Memory B cell (primary cell): ENCODE measurements at regions not wholly inside any gene's neighbourhood (a gene's known extent, or its start where the extent isn't known, plus 50 kb on each side); places are given as distances from the start of the nearest gene placed in this dataset.
"Not testable (repeated sequence)": the region's sequence is repeated elsewhere in the genome, so short reads cannot be mapped to it uniquely, and the experiment has no call there.

Source experiments
- ATAC-seq: fragments of 150-1000 bp; cut with Tn5 transposase; 2 replicates; pipeline ENCODE4 v1.10.0; 2021; ENCODE audit warnings: low read depth, mild to moderate bottlenecking, moderate library complexity
- DNase-seq, 2 donors: peaks; one replicate each; pipeline ENCODE4 v3.0.0; 2022; ENCODE audit warnings: low spot score in 2 of 2
- H3K27ac Mint-ChIP-seq: one replicate; pipeline ENCODE4 v1.8.0; 2022; ENCODE audit warnings: mild to moderate bottlenecking, moderate library complexity, mixed read lengths
- H3K27me3 Mint-ChIP-seq: one replicate; pipeline ENCODE4 v1.8.0; 2022; ENCODE audit warnings: mixed read lengths
- H3K36me3 Mint-ChIP-seq: one replicate; pipeline ENCODE4 v1.8.0; 2022; ENCODE audit warnings: mild to moderate bottlenecking, mixed read lengths
- H3K4me1 Mint-ChIP-seq: one replicate; pipeline ENCODE4 v1.8.0; 2022; ENCODE audit warnings: mixed read lengths
- H3K4me3 Mint-ChIP-seq: one replicate; pipeline ENCODE4 v1.8.0; 2022; ENCODE audit warnings: mild to moderate bottlenecking, moderate library complexity, mixed read lengths
- H3K9me3 Mint-ChIP-seq: one replicate; pipeline ENCODE4 v1.8.0; 2022; ENCODE audit warnings: mixed read lengths

DNA sequence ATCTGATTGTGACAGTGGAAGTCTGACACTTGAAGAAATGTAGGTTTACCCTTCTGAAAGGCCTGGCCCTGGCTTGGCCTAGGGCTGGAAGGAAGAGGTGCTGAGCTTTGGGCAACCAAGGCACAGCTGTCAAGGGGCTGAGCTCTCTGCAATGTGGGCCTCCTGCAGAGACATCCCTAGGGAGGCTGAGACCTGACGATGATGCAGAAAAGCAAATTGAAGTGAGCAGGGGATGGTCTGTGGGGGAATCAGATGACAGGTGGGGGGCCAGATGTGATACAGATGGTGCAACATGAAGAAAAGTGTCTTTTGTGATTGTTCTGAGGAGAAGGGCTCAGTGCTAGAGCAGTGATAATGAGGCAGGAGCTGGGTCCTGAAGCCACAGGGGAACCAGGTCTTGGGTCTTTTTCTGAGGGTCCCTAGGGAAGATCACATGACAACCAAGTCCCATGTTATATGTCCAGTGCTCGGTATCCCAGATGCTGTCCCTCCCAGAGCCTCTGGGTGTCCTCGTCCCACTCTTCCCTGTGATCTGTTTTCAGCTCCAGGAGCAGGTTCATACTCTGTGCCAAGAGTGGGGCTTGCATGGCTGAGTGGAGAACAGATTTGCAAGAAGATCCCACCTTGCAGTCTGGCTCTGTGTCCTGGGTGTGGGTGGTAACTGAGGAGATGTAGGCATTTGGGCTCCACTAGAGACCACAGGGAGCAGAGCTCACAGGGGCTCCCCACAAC lies 79.9 kb upstream of the VPREB1 start:
- Mint-ChIP-seq H3K27me3 (no peaks in the 10 kb centered on the region), H3K9me3 (no peaks in the 10 kb centered on the region), H3K4me3 (peak overlapping the region; percentile 39), H3K36me3 (no peaks in the 10 kb centered on the region), H3K4me1 (peaks cover 60% of the 10 kb centered on the region), H3K27ac (peak overlapping the region; percentile 62)
- ATAC-seq (no peak), DNase-seq (no peak)

DNA sequence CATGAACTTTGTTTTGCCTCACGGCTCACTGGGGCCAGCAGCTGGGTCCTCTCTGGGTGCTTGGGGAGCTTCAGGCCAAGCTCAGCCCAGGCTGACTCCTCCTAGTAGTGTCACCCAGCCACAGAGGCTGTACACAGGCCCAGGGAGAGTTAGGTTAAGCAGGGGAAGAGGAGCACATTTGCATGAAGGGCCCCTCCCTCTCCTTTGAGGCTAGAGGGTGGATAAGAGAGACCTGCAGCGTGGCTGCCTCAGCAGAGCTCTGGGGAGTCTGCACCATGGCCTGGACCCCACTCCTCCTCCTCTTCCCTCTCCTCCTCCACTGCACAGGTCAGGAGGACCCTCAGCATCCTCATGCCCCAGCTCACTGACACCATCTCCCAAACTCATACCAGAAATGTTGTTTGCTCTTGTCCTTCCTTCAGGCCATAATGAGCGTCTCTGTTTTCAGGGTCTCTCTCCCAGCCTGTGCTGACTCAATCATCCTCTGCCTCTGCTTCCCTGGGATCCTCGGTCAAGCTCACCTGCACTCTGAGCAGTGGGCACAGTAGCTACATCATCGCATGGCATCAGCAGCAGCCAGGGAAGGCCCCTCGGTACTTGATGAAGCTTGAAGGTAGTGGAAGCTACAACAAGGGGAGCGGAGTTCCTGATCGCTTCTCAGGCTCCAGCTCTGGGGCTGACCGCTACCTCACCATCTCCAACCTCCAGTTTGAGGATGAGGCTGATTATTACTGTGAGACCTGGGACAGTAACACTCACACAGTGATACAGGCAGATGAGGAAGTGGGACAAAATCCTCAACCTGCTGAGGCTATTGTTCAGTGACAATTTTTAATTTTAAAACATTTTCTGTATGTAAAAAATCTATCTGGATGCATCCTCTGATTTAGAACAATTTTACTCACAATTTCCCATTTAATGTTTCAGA lies 82.4 kb upstream of the VPREB1 start:
- H3K4me1 Mint-ChIP-seq = peaks cover 60% of the 10 kb centered on the region
- H3K27me3 Mint-ChIP-seq = no peaks in the 10 kb centered on the region
- DNase-seq = peak; percentile 54 to 61
- no peaks in the 10 kb centered on the region for H3K36me3 Mint-ChIP-seq
- peak overlapping the region; percentile 75 for H3K27ac Mint-ChIP-seq
- peak; percentile 97 for ATAC-seq
- no peaks in the 10 kb centered on the region for H3K9me3 Mint-ChIP-seq
- peak overlapping the region; percentile 80 for H3K4me3 Mint-ChIP-seq

DNA sequence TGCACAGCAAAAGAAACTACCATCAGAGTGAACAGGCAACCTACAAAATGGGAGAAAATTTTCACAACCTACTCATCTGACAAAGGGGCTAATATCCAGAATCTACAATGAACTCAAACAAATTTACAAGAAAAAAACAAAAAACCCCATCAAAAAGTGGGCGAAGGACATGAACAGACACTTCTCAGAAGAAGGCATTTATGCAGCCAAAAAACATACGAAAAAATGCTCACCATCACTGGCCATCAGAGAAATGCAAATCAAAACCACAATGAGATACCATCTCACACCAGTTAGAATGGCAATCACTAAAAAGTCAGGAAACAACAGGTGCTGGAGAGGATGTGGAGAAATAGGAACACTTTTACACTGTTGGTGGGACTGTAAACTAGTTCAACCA lies 83.8 kb upstream of the VPREB1 start:
- H3K4me1 Mint-ChIP-seq = peaks cover 54% of the 10 kb centered on the region
- H3K27ac Mint-ChIP-seq, H3K36me3 Mint-ChIP-seq, H3K4me3 Mint-ChIP-seq, DNase-seq, H3K9me3 Mint-ChIP-seq, H3K27me3 Mint-ChIP-seq, ATAC-seq: not testable (repeated sequence)

DNA sequence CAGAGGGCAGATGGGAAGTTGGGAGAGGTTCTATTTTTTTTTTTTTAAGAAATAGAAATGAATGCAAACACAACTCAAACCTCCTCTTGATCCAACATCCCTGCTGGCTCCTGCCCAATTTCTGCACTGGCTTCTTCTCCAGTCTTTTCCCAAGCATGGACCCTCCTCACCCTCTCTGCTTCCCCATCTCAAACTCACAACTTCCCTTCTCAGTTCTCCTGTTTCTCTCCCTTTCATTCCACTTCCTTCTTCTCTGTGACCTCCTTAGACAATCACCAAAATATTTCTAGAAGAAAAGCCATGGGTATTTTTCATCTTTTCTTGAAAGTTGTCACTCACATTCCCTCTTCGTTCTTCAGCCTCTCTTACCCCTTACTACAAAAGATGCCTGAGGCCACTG lies 85.2 kb upstream of the VPREB1 start:
- ATAC-seq = no peak
- Mint-ChIP-seq H3K27me3 (no peaks in the 10 kb centered on the region), H3K36me3 (no peaks in the 10 kb centered on the region), H3K9me3 (no peaks in the 10 kb centered on the region), H3K27ac (peak overlapping the region; percentile 17), H3K4me1 (peaks cover 49% of the 10 kb centered on the region), H3K4me3 (no peak overlapping the region)
- DNase-seq = no peak

DNA sequence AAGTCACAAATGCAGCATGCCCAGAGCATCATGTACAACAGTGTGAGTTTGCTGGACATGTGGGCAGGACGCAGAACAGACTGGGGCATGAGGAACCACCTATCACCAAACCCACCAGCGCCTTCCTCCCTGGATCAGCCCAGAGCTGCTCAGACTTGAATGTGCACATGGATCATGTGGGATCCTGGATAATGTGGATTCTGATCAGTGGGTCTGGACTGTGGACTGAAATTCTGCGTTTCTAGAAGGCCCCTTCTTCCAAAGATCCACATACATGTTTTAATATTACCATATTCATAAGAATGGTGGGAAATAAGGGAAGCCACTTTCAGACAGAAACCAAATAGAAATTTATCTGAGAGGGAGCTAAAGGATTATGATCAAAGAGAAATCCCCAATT lies 85.6 kb upstream of the VPREB1 start:
- DNase-seq = no peak
- Mint-ChIP-seq H3K27ac (peak overlapping the region; percentile 17), H3K27me3 (no peaks in the 10 kb centered on the region), H3K4me1 (peaks cover 45% of the 10 kb centered on the region), H3K9me3 (no peaks in the 10 kb centered on the region), H3K36me3 (no peaks in the 10 kb centered on the region), H3K4me3 (no peak overlapping the region)
- no peak for ATAC-seq

DNA sequence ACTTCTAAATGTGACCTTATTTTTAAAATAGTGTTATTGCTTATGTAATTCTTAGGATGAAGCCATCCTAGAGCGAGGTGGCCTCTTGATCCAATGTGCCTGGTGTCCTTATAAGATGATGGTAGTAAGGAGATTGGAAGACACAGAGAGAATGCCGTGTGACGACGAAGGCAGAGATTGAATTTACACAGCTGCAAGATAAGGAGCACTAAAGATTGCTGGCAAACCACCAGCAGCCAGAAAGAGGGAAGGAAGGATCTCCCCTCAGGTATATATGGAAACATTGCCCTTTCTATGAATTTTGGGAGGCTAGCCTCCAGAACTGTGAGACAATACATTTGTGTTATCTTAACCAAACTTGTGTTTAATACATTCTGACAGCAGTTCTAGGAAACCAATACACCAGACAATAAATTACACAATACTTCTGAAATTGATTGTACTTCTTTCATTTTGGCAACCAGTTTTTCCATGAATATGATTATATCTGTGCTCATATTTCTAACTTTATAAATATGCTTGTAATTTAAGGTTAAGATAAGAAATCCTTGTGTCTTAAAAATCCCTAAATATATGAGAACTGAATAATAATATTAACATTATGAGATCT lies 86.3 kb upstream of the VPREB1 start:
- no peaks in the 10 kb centered on the region for H3K9me3 Mint-ChIP-seq
- no peak for DNase-seq
- peak overlapping the region; percentile 23 for H3K27ac Mint-ChIP-seq
- no peak overlapping the region for H3K4me3 Mint-ChIP-seq
- no peaks in the 10 kb centered on the region for H3K27me3 Mint-ChIP-seq
- H3K36me3 Mint-ChIP-seq = no peaks in the 10 kb centered on the region
- ATAC-seq = no peak
- H3K4me1 Mint-ChIP-seq = peaks cover 41% of the 10 kb centered on the region

DNA sequence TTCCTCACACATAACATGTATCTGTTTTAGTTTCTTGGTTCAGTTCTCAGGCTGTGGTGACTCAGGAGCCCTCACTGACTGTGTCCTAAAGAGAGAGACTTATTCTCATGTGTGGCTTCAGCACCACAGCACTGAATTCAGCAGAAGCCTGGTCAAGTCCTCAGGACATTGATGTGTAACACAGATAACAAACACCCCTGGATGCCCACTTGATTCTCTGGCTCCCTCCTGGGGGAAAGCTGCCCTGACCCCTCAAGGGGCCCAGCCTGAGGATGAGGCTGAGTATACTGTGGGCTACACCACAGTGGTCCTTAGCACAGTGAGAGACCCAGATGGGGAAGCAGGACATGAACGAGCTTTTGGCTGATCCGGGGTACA lies 87.2 kb upstream of the VPREB1 start:
- no peak for DNase-seq

DNA sequence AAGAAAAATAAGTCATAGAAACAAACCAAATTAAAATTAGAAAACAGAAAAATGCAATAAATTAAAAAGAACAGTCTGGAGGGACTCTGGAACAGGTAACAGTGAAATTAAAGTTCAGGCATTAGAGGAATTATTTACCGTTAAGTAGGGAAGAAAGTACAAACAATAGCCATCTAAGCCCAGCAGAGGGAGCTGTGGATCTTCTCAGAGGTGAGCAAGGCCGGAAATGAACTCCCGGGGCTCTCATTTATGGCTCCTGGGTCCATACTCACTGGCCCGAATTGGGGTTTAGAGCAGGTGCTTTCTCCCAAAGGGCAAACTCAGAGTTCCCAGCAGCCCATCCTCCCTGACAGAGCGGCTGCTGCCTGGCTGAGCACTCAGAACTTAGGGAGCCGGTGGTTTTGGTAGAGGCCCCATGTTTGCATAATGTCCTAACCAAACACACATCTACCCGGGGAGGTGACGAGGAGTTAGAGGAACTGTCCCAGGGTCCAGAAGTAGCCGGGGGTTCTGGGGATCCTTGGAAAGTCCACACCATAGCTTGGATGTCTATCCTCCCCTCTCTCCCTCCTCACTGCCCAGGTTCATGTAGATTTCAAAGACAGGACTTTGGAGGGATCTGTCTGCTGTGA lies 87.8 kb upstream of the VPREB1 start:
- Mint-ChIP-seq H3K27ac (peak overlapping the region; percentile 92), H3K9me3 (no peaks in the 10 kb centered on the region), H3K4me3 (peak overlapping the region; percentile 31), H3K4me1 (peaks cover 32% of the 10 kb centered on the region), H3K36me3 (no peaks in the 10 kb centered on the region), H3K27me3 (no peaks in the 10 kb centered on the region)
- DNase-seq (peak; percentile 74 to 79), ATAC-seq (peak; percentile 80)

More for the DNA sequence above, 87.2 kb upstream of the VPREB1 start:
- H3K36me3 Mint-ChIP-seq = no peaks in the 10 kb centered on the region
- H3K4me3 Mint-ChIP-seq = peak overlapping the region; percentile 31
- H3K27me3 Mint-ChIP-seq = no peaks in the 10 kb centered on the region
- ATAC-seq = peak; percentile 9
- peak overlapping the region; percentile 92 for H3K27ac Mint-ChIP-seq
- H3K9me3 Mint-ChIP-seq = no peaks in the 10 kb centered on the region
- H3K4me1 Mint-ChIP-seq = peaks cover 37% of the 10 kb centered on the region

DNA sequence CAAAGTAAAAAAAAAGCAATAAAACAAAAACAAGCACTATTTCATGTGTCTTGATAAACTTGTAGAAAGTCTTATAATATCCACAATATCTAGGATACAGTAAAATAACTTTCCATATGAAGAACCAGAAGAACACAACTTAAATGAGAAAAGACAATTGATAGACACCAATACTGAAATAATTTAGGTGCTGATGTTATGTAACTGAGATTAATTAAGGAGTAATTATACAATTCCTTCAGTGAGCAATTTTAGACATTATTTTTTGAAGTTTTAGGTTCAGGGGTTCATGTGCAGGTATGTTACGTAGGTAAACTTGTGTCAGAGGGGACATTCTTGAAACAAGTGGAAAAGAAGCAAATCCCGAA lies 88.3 kb upstream of the VPREB1 start:
- peaks cover 30% of the 10 kb centered on the region for H3K4me1 Mint-ChIP-seq

DNA sequence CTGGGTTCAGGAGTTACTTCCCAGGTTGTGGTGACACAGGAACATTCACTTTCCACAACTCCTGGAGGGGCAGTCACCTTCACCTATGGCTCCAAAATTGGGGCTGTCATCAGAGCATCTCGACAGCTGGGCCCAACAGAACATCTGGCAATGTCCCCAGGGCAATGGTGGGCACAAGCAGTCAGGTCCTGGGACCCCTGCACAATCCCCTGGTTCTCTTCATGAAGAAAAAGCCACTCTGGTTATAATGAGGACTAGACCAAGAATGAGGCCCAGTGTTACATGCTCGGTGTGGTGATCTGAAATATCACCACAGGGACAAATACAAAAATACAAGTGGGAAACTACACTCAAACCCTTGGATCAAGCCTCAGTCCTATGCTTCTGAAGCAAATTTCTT lies 89.0 kb upstream of the VPREB1 start:
- Mint-ChIP-seq H3K9me3 (no peaks in the 10 kb centered on the region), H3K27me3 (no peaks in the 10 kb centered on the region), H3K4me1 (peaks cover 30% of the 10 kb centered on the region), H3K27ac (peak overlapping the region; percentile 60), H3K36me3 (no peaks in the 10 kb centered on the region), H3K4me3 (no peak overlapping the region)
- ATAC-seq (no peak), DNase-seq (no peak)

More for the DNA sequence above, 88.3 kb upstream of the VPREB1 start:
- ATAC-seq (no peak), DNase-seq (no peak)
- peak overlapping the region; percentile 92 for H3K27ac Mint-ChIP-seq
- H3K9me3 Mint-ChIP-seq = no peaks in the 10 kb centered on the region
- no peaks in the 10 kb centered on the region for H3K27me3 Mint-ChIP-seq
- H3K4me3 Mint-ChIP-seq = no peak overlapping the region
- no peaks in the 10 kb centered on the region for H3K36me3 Mint-ChIP-seq

DNA sequence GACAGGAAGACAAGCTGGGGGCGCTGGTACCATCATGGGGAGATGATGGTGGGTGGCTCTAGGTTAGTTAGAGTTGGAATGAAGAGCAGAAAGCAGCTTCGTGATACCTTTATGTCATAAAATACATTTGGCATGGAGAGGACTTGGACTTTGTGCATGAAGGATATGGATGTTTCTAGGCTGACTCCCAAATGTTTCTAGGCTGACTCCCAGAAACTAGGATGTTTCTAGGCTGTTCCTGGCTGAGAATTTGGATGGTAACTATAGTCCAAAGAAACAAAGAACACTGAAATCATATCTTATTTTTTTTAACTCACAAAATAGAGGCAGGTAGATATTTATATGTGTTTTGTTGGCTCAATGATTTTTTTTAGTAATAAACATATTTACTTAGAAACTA lies 89.4 kb upstream of the VPREB1 start:
- Mint-ChIP-seq H3K4me1 (peaks cover 30% of the 10 kb centered on the region), H3K4me3 (no peak overlapping the region), H3K36me3 (no peaks in the 10 kb centered on the region), H3K27me3 (no peaks in the 10 kb centered on the region), H3K27ac (peak overlapping the region; percentile 60), H3K9me3 (no peaks in the 10 kb centered on the region)
- DNase-seq (no peak), ATAC-seq (no peak)

DNA sequence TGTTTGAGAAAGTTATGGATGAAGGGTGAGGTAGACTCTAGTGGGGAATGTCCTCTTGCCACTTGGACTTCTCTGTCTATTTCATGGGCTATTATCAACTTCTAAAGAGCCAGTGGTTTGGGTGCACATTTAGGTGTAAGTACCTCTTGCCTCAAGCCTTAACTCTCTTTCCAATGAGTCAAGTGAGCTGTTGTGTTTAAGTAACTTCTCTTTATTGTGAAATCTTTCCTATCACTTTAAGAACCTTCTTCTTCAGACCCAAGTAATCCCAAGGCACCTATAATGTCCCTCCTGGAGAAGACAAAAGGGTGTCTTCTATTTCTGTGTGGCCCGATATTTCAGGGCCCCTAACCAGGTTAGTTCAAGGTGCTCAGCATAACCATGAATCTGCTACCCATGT lies 90.5 kb upstream of the VPREB1 start:
- H3K9me3 Mint-ChIP-seq = no peaks in the 10 kb centered on the region
- ATAC-seq (no peak), DNase-seq (no peak)
- no peaks in the 10 kb centered on the region for H3K27me3 Mint-ChIP-seq
- H3K4me3 Mint-ChIP-seq = no peak overlapping the region
- H3K36me3 Mint-ChIP-seq = no peaks in the 10 kb centered on the region
- peaks cover 22% of the 10 kb centered on the region for H3K4me1 Mint-ChIP-seq
- H3K27ac Mint-ChIP-seq = peak overlapping the region; percentile 60

DNA sequence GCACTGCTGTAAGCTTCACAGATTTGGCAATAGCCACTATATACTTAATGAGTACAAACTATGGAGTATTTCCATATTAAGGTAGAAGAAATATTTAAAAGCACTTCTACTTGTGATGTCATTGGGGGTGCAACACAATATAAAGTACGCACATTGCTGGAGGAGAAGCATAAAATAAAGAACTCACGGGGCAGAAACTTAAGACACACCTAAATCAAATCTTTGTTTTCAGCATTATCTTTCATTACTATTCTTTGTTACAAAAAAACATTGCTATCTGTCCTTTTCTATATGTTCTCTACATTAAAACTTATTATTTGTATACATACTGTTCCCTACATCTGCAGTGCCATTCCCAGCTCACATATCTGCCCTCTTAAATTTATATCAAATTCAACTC lies 93.3 kb upstream of the VPREB1 start:
- H3K36me3 Mint-ChIP-seq = peaks cover 2% of the 10 kb centered on the region
- ATAC-seq (no peak), DNase-seq (no peak)
- peaks cover 7% of the 10 kb centered on the region for H3K4me1 Mint-ChIP-seq
- H3K4me3 Mint-ChIP-seq = no peak overlapping the region
- H3K27me3 Mint-ChIP-seq = no peaks in the 10 kb centered on the region
- no peaks in the 10 kb centered on the region for H3K9me3 Mint-ChIP-seq
- H3K27ac Mint-ChIP-seq = no peak overlapping the region

DNA sequence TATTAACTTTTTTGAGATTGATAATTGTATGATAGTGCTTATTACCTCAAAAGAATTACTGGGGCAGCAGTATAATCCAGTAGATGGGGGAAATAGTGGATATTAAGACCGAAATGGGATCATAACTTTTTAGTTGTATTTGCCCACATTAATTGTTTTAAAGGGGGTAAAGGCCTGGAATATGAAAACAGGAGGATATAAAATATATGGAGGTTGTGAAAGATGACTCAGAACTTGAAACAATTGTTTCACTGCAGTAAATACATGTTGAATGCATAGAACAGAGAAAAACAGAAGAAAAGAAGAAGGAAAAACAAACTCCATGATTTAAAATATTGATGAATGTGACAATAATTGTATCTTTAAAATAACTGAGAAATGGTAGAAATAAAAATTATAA lies 94.1 kb upstream of the VPREB1 start:
- DNase-seq (no peak), ATAC-seq (no peak)
- Mint-ChIP-seq H3K27me3 (no peaks in the 10 kb centered on the region), H3K27ac (no peak overlapping the region), H3K4me3 (no peak overlapping the region), H3K9me3 (no peaks in the 10 kb centered on the region), H3K4me1 (peaks cover 7% of the 10 kb centered on the region), H3K36me3 (peaks cover 2% of the 10 kb centered on the region)
